Skeletal muscle tissue (tissue), 3 donors: ENCODE measurements at regions not wholly inside any gene's neighbourhood (a gene's known extent, or its start where the extent isn't known, plus 50 kb on each side); places are given as distances from the start of the nearest gene placed in this dataset.
"Not testable (repeated sequence)": the region's sequence is repeated elsewhere in the genome, so short reads cannot be mapped to it uniquely, and the experiment has no call there.

Experiments
- H3K27ac ChIP-seq: one replicate; pipeline ENCODE4 v1.7.0; 2013; ENCODE audit warnings: mild to moderate bottlenecking, low read depth, low read length, inconsistent platforms
- H3K27me3 ChIP-seq, 3 donors: one replicate each; pipeline ENCODE4 v1.7.0; 2013; ENCODE audit warnings: low read length in 3 of 3; ENCODE audit not compliant: control insufficient read depth in 3 of 3, insufficient read depth in 3 of 3
- H3K36me3 ChIP-seq, 3 donors: one replicate each; pipeline ENCODE4 v1.7.0; 2013; ENCODE audit warnings: low read length in 3 of 3; ENCODE audit not compliant: control insufficient read depth in 3 of 3, insufficient read depth in 3 of 3
- H3K4me1 ChIP-seq, 3 donors: one replicate each; pipeline ENCODE4 v1.7.0; 2013; ENCODE audit warnings: low read length in 3 of 3, mild to moderate bottlenecking in 3 of 3; ENCODE audit not compliant: control insufficient read depth in 3 of 3, insufficient read depth in 3 of 3
- H3K4me3 ChIP-seq, 3 donors: one replicate each; pipeline ENCODE4 v1.7.0; 2013; ENCODE audit warnings: low read length in 3 of 3
- H3K9ac ChIP-seq, 3 donors: one replicate each; pipeline ENCODE4 v1.7.0; 2013; ENCODE audit warnings: low read length in 3 of 3, mild to moderate bottlenecking in 3 of 3, moderate library complexity in 2 of 3, low read depth in 1 of 3
- H3K9me3 ChIP-seq, 3 donors: one replicate each; pipeline ENCODE4 v1.7.0; 2013; ENCODE audit warnings: low read length in 3 of 3; ENCODE audit not compliant: control insufficient read depth in 3 of 3
- donor health status: Osteomylitis.

DNA sequence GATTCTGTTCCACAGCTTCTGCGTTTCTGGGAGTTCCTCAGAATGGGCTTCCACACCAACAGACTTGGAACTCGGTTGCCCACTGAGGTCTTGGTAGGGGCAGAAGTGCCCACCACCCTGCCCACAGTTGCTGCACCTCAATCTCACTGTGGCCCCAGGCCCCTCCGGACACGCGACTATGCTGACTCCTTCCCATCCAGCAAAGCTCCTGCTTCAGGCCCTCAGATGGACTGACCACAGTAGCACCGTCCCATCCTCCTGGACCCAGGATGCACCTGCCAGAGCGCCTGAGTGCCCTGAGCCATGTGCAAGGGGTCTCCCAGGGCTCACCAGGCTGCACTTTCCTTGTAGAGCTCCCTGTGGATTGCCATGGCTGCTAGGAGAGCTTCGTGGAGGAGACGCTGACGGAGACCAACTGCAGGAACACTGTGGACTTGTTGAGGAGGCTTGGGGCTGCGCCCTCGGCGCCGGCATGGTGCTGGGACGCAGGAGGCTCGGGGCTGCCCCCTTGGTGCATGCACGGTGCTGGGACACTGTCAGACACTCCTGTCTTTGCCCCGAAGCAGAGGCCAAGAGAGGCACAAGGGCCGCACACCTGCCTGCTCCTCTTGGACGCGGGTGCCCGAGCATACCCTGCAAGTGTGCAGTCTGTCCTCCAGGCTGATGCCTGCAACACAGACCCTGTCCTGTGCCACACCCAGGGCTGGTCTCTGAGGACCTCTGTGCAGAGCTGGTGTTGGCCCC is 201.3 kb downstream of the LIPI start:
- H3K4me3 ChIP-seq, H3K9ac ChIP-seq, H3K36me3 ChIP-seq, H3K27me3 ChIP-seq, H3K27ac ChIP-seq, H3K4me1 ChIP-seq, H3K9me3 ChIP-seq: not testable (repeated sequence)

DNA sequence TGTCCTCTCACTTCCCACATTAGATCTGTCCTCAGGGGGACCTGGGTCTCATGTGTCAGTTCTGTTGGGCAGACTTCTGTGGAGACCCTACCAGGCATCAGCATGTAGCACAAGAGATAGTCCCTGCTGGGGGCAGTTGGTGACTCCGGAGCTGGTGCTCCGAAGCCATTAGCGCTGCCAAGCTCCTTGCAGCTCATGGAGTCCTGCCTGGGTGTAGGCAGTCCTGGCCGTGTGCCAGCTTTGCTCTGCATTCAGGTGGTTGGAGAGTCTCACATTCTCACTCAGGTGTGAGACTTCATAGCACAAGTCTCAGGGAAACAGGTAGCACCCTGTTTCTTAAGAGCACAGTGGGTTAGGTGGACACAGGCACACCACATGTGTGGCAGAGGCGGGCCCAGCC is 202.3 kb downstream of the LIPI start:
- H3K4me3 ChIP-seq, H3K9me3 ChIP-seq, H3K9ac ChIP-seq, H3K4me1 ChIP-seq, H3K27ac ChIP-seq, H3K36me3 ChIP-seq, H3K27me3 ChIP-seq: not testable (repeated sequence)

DNA sequence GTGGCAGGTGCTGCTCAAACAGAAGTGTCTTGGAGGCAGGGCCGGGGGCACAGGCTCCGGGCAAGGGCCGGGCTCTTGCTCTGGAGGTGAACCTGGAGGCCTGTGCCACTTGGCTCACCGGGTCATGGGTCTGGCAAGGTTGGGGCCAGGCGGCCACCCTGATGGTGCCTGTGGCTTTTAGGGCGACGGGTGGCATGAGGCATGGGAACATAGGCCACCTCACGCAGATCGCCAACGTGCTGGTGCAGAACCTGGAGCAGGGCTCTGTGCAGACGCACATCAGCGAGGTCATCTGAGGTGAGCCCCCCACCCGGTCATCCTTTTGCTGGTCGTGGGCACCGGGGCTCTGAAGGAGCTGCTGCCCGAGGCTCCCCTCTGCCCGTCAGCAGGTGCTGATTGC is 202.7 kb downstream of the LIPI start:
- not testable (repeated sequence) for H3K4me3 ChIP-seq, H3K9ac ChIP-seq, H3K36me3 ChIP-seq, H3K4me1 ChIP-seq, H3K27ac ChIP-seq, H3K27me3 ChIP-seq, H3K9me3 ChIP-seq

DNA sequence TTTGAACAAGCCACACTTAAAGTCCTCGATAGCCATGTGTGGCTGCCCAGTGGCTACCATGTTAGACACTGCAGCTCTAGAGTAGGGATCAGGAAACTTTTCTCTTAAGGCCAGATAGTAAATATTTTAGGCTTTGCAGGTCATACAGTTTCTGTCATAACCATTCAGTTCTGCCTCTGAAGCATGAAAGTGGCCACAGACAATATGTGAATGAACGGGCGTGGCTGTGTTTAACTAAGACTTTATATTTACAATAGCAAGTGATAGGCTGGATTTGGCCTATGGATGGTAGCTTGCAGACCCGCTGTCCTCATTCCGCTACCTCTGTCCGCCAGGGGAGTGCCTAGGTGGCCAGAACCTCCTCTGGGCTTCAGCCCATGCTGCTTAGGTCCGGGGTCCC is 204.6 kb downstream of the LIPI start:
- not testable (repeated sequence) for H3K4me3 ChIP-seq, H3K27me3 ChIP-seq, H3K9ac ChIP-seq, H3K27ac ChIP-seq, H3K4me1 ChIP-seq, H3K9me3 ChIP-seq, H3K36me3 ChIP-seq

DNA sequence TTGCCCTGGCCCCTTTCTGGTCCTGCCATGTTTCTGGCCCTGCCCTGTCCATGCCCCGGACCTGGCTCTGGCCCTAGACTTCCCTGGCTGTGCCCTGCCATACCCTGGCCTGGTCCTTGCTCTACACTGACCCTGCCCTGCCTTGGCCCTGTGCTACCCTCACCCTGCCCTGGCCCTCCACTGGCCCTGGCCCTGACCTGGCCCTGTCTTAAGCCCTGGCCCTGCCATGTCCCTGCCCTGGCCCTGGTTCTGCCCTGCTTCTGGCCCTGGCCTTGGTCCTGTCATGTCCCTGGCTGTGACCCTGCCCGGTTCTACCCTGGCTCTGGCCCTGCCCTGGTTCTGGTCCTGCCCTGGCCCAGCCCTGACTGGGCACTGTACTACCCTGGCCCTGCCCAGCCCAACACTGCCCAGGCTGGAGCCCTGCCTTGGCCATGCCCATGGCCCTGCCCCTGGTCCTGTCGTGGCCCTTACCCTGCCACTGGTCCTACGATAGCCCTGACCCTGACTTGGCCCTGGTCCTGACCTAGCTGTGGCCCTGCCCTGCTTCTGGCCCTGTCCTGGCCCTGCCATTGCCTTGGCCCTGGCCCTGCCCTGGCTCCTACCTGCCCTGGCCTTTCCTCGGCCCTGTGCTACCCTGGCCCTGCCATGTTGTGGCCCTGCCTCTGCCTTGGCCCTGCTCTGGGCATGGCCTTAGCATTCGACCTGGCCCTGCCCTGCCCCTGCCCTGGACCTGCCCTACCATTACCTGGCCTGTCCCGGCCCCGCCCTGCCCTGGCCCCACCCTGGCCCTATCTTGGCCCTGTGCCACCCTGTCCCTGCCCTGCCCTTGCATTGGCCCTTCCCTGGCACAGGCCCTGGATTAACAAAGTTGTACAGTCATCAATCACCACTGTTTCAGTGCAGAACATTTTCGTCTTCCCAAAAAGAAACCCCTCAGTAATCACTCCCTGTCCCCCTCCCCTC is 223.5 kb downstream of the LIPI start:
- H3K27ac ChIP-seq, H3K36me3 ChIP-seq, H3K9me3 ChIP-seq, H3K27me3 ChIP-seq, H3K9ac ChIP-seq, H3K4me1 ChIP-seq, H3K4me3 ChIP-seq: not testable (repeated sequence)

DNA sequence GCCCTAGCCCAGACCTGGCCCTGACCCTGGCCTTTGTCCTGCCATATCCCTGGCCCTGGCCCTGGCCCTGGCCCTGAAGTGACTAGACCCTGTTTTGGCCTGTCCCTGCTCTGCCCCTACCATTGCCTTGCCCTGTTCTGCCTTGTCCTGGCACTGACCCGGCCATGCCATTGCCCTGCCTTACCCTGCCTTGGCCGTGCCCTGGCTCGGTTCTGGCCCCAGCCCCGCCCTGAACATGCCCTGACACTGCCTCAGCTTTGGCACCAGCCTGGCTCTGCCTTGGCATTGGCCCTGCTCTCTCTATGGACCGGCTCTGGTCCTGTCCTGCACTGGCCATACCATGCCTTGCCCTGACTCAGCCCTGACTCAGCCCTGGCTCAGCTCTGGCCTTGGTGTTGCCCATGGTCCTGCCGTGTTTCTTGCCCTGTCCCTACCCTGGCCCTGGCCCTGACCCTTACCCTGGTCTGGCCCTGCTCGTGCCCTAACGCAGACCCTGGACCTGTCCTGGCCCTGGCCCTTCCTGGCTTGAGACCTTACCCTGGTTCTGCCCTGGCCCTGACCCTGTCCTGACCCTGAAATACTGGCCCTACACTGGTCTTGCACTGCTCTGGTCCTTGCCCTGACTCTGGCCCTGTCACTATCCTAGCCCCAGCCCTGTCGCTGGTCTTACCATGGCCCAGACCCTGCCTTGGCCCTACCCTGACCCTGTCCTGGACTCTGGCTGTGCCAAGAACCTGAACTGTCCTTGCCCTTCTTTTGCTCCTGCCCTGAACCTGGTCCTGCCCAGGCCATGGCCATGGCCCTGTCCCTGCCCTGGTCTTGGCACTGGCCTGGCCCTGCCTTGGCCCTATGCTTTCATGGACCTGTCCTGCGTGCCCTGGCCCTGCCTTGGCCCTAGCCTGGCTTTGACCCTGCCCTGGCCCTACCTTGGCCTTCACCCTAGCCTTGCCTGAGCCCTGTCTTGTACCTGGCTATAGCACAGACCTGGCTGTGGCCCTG is 224.6 kb downstream of the LIPI start:
- H3K9me3 ChIP-seq, H3K4me3 ChIP-seq, H3K27ac ChIP-seq, H3K9ac ChIP-seq, H3K36me3 ChIP-seq, H3K4me1 ChIP-seq, H3K27me3 ChIP-seq: not testable (repeated sequence)

DNA sequence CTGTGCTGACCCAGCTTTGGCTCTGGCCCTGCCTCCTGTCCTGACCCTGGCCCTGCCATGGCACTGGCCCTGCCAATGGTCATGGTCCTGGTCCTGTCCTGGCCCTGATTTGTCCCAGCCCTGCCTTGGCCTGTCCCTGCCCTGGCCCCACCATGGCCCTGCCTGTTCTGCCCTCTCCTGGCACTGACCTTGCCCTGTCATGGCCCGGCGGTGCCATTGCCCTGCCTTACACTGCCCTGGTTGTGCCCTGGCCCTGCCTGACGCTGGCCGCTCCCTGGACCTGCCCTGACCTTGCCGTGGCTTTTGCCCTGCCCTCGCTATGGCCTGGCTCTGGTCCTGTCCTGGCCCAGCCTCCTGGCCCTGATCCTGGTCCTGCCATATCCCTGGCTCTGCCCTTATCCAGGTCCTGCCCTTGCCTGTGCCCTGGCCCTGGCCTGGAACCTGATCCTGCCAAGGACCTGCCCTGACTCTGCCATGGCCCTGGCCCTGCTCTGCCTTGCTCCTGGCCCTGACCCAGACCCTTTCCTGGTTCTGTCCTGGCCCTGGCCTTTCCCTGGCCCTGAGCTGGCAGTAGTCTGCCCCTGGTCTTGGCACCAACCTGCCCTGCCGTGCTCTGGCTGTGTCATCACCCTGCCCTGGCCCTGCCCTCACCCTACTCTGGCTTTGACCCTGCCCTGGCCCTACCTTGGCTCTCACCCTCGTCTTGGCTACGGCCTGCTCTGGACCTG is 225.5 kb downstream of the LIPI start:
- H3K27ac ChIP-seq, H3K4me1 ChIP-seq, H3K36me3 ChIP-seq, H3K9ac ChIP-seq, H3K9me3 ChIP-seq, H3K4me3 ChIP-seq, H3K27me3 ChIP-seq: not testable (repeated sequence)

DNA sequence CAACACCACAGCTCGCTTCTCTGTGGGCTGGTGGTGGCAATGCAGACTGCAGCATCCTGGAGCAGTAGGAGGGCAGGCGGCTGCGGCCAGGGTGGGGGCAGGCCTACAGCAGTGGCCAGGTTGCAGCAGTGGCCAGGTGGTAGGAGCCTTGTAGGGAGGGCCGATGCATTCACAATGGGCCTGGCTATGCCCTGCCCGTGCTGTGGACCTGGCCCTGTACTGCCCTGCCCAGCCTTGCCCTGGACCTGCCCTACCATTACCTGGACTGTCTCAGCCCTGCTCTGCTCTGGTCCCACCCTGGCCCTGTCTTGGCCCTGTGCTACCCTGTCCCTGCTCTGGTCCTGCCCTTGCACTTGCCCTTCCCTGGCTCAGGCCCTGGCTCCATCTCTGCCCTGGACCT is 226.0 kb downstream of the LIPI start:
- H3K4me1 ChIP-seq, H3K27me3 ChIP-seq, H3K27ac ChIP-seq, H3K36me3 ChIP-seq, H3K9ac ChIP-seq, H3K4me3 ChIP-seq, H3K9me3 ChIP-seq: not testable (repeated sequence)

DNA sequence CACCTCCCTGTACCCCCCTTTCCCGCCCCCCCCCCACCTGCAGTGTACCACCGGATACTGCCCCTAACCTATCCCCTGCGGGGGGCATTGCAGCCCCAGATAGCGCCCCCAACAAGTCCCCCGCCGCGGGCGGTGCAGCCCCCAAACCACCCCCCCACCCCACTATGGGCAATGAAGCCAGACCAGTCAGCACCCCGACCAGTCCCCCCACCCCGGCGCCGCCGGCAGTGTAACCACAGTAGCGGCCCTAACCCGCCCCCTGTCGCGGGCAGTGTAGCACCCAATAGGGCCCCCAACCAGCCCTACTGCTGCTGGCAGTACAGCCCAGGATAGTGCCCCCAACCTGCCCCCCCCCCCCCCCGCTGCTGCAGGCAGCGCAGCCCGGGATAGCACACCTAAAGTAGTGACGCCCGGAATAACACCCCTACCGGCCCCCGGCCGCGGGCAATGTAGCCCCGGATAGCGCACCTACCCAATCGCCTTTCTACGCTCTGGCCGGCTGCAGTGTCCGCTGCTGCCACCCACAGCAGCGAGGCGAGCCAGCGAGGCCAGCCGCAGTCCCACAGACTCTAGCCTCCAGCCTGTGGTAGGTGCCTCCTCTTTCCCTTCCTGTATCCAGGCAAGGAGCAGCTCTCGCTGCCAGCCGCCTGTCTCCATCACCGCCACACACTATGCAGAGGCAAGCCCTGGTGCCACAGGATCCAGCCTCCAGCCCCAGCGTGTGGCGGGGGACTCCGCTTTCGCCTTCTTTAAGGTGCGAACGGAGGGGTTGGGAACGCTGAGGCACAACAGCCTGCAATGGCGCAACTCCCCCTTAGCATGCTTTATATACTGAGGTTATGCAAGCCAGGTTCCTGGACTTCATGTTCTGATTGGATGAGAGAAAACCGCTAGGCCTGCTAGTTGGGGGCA is 229.3 kb downstream of the LIPI start:
- H3K27ac ChIP-seq, H3K9me3 ChIP-seq, H3K4me1 ChIP-seq, H3K4me3 ChIP-seq, H3K27me3 ChIP-seq, H3K9ac ChIP-seq, H3K36me3 ChIP-seq: not testable (repeated sequence)
